NCI-H446 (cell line): ENCODE measurements at regions not wholly inside any gene's neighbourhood (a gene's known extent, or its start where the extent isn't known, plus 50 kb on each side); places are given as distances from the start of the nearest gene placed in this dataset.

Source experiments
- DNase-seq, 2 experiments: peaks; one replicate each; lab custom pipeline; 2025; lab: John Stamatoyannopoulos, UW

DNA sequence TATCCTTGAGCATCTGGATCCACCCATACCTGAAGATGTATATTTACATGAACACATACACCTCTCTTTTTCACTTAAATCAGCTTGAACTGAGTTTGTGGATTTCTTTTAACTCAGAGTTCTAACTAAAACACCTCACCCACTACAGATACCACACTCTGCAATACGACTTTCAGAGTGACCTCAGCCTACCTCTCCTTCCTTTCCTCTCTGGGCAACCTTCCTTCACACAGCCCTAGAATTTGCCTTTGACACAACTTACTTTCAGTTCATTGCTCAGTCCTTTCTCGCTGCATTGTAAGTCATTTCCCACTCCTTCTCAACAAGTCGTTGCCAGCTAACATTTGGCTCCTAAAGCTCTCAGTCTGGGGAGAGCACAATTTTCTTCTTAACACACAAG lies 151.9 kb upstream of the IRX3 start:
- DNase-seq, result no peak

DNA sequence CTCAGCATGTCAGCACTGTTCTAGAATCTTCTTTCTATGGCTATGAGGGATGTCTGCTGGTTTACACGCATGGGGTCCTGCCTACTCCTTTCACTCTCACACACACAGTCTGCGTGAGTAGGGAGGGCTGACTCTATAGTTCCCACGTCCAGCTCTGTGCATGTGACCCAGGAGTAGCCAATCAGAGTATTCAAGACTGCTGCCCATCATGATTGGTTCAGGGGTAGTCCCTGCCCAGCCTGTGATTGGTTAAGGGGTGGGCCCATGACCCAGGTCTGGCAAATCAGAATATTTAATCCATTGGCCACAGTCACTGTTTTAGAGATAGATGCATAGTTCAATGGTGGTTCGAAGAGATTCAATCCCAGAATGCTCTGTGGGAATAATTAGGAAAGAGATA lies 151.3 kb upstream of the IRX3 start:
- DNase-seq, result no peak

DNA sequence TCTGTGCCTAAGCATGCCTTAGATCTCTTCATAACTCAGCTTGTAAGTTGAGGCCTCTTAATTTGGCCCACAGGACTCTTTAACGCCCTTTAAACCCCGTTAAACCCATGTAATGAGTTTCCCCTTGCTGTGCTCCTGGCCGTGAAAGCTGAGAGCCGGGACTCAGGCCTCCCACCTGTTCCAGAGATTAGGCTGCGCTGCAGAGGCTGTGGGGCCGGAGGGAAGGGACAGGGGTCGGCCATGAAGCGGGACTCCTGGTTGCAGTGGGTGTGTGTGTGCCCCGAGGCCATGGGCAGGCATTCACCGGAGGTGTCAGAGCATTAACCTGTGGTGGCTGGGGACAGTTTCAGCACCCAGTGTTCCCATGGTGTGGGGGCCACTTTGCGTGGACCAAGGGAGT lies 150.8 kb upstream of the IRX3 start:
- no peak for DNase-seq

DNA sequence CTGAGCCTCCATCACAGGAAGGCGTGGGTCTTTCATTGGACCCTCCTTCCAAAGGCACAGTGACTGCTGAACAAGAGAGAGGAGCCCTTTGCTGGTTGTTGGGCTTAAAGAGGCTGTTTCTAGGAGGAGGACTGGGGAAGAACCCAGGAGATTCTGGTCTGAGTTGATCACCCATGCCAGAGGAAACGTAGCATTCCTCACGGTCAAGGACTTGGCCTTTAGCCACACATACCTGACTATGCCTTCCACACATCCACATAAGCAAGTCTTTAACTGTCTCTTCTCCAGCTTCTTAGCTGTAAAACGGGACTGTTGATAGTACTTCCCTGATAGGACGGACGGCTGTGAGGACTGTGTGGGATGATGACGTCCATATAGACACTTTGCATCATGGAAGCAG lies 149.8 kb upstream of the IRX3 start:
- DNase-seq, result no peak

DNA sequence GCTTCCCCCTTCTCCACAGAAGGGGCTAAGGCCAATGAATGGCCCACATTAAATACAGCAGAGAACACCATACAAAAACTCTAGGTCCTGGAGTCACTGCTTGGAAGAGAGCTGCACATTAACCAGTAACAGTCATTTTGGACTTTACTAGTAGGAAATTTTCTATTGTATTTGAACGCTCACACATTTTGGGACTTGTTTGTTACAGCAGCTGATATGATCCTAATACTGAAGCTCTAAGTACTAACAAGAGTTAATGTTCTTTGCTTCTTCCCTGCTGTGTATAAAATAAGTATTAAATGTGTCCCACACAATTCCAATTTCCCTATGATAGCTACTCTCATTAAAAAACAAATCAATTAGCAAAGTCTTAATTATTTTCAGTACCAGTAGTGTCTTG lies 148.3 kb upstream of the IRX3 start:
- no peak for DNase-seq

DNA sequence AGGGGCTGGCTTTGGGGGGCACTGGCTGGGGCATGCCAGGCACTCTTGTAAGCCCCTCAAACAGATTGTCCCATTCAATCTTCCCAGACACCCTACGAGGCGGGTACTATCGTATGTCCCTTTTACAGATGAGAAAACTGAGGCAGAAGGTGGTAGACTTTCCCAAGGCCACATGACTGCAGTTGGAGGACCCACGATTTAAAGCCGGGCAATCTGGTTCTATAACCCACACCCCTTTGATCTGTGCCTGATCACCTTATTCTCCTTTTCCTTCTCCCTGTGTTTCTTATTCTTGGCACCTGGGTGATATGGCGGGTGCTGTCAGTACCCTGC lies 146.3 kb upstream of the IRX3 start:
- no peak for DNase-seq

DNA sequence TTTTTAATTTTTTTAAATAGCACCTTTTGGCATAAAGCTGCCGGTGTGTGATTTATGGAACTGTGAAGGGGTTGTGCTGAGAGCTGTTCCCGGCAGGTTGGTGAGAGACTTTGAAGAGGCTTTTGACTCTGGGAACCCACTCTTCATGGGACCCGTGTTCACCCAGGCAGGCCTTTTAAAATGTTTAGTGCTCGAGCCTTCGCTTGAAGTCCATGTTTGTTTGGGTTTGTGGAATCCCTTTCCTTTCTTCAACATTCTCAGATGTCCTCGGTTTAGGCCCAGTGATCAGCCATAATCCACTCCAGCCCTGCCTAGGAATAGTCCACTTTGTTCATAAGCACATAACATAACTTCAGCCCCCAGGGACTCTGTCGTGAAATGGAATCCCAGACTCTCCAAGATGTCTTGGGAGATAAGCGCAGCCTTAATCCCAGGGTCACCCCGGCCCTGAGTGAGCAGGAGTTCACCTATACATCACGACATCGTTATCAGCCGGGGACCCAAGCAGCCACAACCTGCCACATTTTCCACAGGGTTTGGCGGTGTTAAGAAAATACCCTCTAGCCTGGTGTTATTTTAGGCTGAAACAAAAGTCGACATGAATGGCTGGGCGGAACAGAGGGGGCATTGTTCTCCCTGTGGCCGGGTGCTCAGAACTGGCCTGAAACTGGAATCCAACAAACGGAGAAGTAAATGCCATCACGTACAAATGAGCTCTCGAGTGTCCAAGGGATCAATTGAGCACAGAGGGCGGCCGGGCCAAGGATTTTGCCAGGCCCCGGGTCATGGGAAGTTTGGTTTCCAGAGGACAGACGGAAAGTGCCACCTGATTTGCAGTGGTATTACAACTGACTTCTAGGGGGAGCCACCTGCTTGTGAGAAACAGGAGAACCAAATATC lies 145.7 kb upstream of the IRX3 start:
- no peak for DNase-seq

DNA sequence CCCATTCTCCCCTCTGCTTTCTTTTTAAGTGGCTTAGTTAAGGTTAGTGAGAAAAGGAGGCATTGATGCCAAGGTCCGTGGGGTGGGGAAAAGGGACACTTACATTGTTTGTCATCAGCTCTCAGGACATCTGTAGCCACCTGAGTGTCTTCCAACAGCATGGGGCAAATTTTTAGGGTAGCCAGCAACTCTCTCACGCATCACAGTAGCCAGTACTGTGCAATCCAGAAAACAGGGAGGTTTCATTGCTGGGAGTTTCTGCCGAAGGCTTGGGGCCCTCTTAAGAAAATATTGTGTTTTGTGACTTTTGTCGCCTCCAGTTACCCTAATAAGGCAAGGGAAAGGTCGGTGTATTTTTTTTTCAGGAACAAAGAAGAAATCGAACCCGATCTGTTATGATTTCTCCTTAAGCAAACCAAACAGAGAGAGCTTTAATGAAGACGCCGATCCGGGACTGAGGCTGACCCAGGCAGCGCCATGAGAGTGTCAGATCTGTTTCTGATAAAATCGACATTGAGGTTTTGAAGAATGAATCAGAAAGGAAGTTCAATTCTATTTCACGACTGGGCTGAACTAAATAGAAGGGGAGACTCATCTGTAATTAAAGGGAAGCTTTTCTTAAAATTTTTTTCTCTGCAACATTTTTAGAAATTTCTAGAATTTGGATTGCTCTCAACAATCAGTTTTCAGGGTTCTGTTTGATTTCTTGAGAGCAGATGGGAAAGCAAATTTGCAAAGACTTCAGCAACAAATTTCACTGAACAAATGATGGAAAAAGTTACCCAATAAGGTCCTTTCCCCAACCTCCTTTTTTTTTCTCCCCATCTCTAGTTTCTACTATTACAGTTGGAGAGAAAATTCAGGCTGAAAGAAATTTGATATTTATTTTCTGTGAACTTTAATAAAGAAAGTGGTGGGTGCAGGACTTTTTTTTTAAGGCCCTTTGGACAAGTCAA lies 144.7 kb upstream of the IRX3 start:
- no peak for DNase-seq

DNA sequence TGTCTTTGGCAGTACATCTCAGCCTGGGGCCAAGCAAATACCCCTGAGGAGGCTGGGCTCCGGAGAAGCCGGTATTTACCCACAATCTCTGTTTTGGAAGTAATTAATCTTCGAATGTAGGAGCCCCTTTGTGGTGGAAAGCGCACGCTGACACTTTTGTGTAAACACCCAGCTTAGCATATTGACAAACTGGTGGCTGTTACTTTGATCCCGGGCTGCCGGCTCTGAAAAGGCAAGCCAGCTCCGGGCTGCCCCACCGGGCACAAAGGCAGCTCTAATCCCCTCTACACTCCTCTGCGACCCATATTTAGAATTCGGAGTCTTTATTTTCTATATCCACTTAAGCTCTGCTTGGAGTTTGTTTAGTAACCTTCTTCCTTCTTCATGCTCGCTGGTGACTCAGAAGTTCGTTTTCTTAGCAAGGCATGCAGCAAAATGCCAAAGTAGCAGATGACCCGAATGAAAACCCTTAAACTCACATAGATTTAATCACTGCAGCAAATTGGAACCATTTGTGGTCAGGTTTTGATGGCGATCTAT lies 144.0 kb upstream of the IRX3 start:
- no peak for DNase-seq

DNA sequence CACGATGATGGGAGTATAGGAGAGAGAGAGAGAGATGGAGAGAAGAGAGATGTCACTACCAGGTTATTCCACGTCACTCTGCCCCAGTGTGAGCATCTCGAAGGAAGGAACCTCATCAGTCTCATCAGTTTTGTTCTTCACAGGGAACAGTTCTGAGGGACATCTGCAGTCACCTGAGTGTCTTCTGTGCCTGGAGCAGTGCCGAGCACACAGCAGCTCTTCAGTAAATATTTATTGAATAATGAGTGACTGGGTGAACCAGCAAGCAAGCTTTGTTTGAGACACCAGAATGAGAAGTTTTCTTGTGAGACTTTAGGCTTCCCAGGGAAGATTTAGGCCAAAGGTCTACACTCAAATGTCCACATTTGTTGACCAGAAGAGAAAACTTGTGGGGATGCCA lies 142.4 kb upstream of the IRX3 start:
- no peak for DNase-seq

DNA sequence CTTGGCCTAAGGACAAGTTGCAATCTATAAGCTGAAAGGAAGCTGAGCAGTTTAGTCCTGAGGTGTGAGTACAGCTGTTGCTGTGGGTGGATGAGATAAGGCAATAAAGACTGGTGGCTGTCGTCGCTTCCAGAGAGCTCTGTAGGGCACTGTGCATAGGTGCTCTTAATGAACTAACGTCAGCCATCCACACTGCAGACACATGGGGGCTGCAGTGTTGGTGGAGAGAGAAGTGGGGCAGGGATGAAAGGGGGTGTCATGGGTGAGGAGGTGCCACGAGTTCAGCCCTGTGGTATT lies 139.9 kb upstream of the IRX3 start:
- no peak for DNase-seq

DNA sequence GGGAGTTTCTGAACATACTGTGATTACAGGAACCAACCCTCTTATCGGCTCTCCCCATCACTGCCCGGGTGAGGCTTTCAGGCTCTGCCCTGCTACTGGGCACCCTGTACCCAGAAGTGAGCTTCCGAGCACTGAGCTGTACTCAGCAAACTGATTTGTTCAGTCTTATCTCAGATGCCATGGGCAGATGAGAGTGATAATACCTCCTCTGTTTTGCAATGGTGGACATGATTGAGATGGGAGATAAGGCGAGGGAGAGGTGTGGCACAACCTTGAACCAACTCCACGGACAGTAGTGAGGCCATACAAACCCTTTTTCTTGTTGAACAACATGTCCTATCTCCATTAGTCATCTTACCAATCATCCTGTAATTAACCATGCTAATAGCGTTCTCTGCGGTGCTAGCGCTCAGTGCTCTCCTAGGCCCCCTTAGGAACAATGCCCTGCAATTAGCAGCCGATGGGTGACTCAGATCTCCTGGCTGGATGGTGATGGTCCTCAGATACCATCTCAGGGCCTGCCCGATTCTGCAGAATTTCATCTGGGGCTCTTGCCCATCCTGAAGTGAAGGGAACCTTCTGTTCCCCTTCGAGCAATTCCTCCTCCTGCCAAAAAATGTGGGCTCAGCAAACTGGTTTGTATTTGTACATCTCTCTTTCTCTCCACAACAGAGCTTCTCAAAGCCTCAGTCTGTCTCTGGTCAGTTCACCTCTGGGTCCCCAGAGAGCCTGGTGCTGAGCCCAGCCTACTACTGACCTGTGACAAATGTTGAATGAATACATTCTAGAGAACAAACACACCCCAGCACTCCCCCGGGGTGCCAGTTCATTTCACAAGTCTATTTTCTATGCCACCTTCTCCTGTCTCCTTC lies 139.3 kb upstream of the IRX3 start:
- DNase-seq, result no peak

DNA sequence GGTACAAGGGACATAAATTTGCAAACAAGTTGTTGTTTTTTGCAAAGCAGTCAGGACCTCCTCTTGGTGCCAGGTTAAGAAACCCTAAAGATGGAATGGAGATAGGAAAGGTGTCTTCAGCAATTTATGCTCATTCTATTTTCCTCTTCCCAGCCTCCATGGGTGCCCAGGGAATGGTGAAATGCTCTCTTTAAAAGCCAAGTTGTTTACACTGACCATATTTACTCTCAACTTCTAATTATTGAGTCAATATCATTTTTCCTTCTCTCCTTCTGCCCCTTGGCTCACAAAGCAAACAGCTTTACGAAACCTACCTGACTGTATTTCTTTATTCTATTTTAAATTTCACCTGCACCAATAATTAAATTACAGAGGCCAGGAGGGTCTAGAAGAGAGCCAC lies 138.5 kb upstream of the IRX3 start:
- no peak for DNase-seq

DNA sequence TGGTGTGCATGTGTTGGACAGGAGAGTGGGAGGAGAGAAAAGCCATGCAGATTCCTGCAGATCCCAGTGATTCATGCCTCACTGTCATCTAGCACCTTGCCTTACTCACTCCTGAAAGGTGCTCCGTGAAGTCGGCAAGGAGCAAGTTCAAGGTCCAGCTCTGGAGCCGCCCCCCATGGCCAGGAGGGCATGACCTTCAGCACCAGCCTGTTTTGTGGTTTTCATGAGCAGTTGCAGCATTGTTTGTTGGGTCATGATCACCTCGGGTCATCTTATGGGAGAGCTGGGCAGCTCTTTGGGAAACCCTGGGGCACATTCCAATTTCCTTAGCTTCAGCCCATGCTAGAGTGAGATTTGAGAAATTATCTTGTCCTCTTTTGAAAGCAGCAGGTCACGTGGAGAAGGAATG lies 137.5 kb upstream of the IRX3 start:
- no peak for DNase-seq

DNA sequence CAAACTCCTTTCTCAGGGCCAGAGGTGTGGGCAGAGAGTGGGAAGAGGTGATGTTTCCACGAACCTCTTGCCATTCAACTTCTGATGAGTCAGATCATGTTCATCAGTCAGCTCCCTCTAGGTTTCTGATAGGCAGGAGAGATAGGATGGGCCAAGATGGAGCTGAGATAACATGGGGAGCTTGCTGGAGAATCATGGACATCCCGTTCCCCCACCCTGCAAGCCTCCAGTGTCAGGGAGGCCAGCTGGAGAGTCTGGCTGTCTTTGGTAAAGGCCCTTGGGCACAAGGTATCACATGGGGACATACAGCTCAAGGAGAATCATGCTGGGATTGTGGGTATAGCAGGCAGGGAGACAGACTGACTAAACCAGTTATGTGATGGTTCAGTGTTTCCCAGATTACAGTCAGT lies 136.0 kb upstream of the IRX3 start:
- DNase-seq, result no peak

DNA sequence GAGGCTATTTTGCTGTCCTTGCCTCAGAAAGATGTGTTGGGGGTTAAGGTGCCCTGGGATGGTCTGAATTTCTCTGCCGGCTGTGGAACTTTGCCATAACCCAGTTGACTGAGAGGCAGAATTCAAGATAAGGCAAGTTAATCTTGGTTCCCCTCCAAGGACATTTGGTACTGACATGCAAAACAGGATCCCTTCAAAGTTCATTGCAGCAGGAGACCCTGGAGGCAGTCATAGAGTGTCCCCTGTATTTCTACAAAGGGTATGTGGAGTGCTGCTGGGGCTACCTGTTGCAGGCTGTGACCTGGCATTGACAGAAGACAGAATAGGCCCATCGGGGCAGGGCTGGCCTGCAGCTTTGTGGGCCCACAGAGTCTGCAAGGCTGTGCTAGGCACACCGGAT lies 135.6 kb upstream of the IRX3 start:
- DNase-seq, result no peak

DNA sequence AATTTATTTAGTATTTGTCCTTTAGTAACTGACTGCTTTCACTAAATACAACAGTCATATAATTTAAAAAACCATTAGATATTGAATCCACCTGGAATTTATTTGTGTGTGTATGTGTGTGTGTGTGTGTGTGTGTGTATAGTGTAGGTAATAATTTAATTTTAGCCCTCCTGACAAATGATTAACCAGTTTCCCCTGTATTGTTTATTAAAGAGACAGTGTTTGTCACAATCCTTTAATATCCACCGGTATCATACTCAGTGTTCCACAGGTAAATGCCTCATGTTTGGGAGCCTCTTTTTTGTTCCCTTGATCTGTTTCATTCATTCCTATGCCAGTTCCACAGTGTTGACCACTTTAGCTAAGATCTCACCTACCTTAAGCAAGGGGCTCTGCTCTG lies 134.6 kb upstream of the IRX3 start:
- DNase-seq, result no peak

DNA sequence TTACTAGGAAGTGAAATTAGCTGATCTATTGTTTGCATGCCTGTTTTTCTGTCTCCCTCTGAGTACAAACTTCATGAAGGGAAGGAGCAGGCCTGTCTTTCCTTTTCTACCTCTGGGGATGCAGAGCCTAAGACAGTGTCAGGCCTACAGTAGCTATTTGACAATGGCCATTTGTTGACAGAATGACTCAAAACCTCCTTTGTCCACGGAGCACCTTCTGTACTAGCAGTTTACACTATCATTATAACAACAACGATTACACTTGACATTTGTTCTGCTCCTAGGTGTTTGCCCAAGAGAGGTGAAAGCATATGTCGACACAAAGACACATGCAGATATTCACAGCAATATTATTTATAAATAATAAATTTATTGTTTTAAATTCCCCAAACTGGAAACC lies 132.3 kb upstream of the IRX3 start:
- DNase-seq, result no peak

DNA sequence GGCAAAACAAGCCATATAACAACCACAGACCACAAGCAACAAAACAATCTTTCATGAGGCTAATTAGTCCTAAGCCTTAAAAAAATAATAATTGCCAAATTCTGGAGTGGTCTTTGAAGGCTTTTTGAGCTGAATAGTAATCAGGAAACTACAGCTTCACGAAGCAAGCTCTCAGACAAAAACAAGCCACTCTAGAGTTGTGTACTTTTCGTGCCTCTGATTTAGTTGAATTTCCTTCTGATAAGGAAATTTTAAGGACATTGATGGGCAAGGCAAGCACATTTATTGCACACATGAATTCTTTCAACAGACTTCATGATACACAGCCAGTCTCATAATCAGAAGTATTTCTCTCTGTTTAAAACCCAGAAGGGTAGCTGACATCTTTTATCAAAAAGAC lies 130.8 kb upstream of the IRX3 start:
- no peak for DNase-seq

DNA sequence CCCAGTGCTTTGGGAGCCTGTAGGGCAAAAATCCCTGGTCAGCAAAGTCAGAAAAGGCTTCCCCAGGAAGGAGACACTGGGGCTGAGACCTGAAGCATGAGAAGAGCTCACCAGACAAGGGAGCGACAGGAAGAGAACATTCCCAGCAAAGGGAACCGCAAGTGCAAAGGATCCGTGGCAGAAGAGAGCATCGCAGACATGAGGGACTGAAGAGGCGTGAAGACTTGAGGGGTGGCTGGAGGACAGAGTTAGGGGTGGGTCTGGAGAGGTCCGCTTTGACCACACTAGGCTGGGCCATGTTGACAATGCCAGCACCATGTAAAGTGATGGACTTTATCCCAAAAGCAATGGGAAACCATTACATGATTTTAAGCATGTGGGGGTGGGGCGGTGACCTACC lies 128.1 kb upstream of the IRX3 start:
- no peak for DNase-seq

DNA sequence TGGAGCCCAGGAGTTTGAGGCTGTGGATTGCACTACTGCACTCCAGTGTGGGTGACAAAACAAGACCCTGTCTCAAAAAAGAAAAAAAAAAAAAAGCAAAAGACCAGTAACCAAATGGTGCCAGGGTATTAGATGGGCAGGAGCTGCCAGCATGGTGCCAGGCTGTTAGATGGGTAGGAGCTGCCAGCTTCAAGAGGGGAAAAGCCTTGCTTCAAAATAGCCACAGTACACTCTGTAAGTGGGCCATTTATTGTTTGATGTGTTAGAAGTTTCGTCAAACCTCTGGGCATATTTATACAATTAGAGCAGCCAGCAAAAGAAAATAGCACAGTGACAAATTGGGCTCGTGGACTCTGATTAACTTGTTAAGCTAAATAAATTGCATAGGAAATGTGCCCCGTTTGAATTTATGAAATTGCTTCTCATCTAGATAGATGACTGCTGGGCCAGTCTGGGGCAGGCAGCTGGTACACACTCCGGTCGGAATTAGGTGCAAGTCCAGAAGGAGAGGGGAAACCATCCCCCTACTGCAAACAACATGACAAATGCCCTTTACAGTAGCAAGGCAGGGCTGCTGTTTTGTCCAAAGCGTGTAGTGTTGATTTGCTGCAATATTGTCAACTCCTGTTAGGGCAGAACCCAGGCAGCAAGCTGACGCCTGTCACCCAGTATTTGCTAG lies 126.3 kb upstream of the IRX3 start:
- no peak for DNase-seq

DNA sequence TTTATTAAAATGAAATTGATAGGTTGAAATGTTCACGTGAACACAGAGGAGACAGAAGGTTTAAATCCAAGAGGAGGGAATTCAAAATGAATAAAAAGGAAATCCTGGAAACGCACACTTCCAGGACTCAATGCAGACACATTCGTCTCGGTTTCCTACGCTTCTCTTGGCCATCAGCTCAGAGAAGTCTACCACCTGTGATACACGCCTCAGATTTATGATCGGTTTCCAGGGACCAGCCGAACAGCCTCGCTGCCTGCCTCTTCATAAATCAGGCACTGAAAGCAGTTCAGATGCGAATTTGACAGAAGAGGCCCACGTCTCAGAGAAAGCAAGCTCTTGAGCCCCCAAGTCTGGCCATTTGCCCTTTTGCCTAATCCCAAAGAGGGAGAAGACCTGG lies 125.5 kb upstream of the IRX3 start:
- no peak for DNase-seq
